ENCODE measurements at regions not wholly inside any gene's neighbourhood (a gene's known extent, or its start where the extent isn't known, plus 50 kb on each side); places are given as distances from the start of the nearest gene placed in this dataset.

DNA sequence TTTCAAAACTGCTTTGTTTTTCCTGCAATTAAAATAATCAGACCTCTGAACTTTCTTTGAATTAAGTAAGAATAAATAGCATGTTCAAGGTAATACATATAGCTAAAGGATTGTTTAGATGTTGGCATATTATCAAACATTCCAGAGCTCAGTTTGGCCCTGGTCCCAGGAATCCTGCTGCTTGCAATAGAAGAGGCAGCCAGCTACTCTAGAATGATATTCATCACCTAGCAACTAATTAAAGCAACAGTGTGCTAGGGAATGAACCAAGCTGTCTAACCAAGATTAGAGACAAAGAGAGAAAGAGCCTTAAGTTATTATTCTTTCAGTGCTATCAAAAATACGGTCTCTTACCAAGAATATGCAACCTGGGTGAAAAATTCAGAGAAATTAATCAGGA lies 460.9 kb downstream of the GABRG1 start:
- TF ChIP-seq, protein P1, sequence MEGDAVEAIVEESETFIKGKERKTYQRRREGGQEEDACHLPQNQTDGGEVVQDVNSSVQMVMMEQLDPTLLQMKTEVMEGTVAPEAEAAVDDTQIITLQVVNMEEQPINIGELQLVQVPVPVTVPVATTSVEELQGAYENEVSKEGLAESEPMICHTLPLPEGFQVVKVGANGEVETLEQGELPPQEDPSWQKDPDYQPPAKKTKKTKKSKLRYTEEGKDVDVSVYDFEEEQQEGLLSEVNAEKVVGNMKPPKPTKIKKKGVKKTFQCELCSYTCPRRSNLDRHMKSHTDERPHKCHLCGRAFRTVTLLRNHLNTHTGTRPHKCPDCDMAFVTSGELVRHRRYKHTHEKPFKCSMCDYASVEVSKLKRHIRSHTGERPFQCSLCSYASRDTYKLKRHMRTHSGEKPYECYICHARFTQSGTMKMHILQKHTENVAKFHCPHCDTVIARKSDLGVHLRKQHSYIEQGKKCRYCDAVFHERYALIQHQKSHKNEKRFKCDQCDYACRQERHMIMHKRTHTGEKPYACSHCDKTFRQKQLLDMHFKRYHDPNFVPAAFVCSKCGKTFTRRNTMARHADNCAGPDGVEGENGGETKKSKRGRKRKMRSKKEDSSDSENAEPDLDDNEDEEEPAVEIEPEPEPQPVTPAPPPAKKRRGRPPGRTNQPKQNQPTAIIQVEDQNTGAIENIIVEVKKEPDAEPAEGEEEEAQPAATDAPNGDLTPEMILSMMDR (conservative IDR thresholded peaks at IDR 0.05), result no peak
- no peak overlapping the region for H3K27ac ChIP-seq

DNA sequence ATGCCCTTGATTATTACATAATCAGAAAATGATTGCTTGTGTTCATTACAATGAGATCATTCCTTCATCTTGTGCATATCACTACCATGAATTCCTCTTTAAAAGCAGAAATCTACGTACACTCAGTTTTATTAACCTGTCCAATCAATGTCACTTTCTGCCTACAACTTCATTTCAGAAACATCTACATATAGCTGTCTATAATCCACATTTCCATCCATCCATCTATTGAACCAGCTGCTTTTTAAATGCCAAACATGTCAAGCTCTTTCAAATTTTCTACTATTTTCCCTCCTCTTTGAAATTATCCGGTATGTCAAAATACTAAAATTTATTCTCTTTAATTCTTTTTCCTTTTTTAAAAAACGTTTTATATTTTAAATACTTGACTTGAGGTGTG lies 462.0 kb downstream of the GABRG1 start:
- H3K27ac ChIP-seq, result no peak overlapping the region
- TF ChIP-seq, protein P1 (conservative IDR thresholded peaks at IDR 0.05), result no peak

DNA sequence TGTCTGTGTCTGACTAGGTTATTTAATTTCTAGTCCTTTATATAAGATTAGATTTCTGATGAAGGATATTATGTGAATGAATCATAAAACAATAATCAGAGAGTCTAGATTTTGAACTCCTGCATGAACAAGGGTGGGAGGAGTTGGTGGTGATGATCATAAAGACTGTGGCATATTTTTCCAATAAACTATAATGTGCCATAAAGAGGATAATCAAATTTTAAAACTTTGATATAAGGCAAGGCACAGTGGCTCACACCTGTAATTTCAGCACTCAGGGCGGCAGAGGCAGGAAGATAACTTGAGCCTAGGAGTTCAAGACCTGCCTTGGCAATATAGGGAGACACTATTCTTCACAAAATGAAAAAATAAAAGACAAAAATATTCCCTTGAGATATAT lies 473.3 kb downstream of the GABRG1 start:
- TF ChIP-seq, protein P1 (conservative IDR thresholded peaks at IDR 0.05), result no peak
- H3K27ac ChIP-seq, result no peak overlapping the region

DNA sequence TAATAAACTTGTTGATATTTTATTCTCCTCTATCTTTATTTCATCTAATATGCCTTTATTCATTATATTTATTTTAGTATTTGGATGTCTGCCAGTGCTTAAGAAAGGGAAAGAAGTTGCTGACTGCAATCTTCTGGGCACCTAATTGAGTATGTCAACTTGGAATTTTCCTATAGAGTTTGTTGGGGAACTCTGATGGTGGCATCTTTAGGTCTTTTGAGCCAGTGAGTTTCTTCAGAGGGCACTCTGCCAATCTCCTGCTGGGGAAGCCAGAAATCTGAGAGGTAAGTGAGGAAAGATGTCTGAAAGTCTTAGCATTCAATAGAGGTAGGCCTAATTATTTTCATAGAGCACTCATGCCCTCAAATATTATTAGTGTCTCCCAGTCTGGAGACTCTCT lies 475.0 kb downstream of the GABRG1 start:
- peak overlapping the region; percentile 55 for H3K27ac ChIP-seq
- TF ChIP-seq, protein P1 (conservative IDR thresholded peaks at IDR 0.05), result no peak

DNA sequence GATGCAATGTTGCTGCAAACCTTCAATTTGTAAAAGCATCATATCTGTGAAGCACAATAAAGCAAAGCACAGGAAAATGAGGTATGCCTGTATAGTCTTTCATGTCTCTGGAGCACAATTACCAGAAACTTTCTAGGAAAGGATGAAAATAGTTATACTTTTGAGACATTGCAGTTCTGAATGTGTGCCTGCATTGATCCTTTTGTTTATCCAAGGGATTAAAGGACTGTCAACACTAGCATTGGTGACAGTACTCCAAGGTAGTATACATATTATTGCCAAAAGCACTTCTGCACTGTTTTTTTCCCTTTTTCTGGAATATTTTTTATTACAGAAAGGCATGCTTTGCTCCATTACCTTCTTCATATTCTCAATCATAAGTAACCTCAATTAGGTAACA lies 476.0 kb downstream of the GABRG1 start:
- TF ChIP-seq, protein P1 (conservative IDR thresholded peaks at IDR 0.05), result no peak

DNA sequence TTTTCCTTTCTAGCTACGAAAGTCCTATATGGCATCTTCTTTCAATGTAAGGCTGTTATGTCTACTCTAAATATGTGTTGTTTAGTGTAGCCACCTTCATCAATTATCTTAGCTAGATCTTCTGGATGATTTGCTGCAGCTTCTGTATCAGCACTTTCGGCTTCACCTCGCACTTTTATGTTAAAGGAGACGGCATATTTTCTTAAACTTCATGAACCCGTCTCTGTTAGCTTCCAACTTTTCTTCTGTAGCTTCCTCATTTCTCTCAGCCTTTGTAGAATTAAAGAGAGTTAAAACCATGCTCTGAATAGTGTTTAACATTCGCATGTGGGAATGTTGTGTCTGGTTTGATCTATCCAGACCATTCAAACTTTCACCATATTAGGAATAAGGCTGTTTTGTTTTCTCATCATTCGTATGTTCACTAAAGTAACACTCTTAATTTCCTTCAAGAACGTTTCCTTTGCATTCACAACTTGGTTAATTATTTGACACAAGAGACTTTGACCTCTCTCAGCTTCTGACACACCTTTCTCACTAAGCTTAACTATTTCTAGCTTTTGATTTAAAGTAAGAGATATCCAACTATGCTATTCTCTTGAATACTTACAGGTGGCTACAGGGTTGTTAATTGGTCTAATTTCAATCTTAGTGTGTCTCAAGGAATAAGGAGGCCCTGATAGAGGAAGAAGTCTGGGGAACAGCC lies 476.8 kb downstream of the GABRG1 start:
- TF ChIP-seq, protein P1 (conservative IDR thresholded peaks at IDR 0.05), result no peak
- H3K27ac ChIP-seq, result peak overlapping the region; percentile 55; the same call in 1 of the 2 replicates

More for the DNA sequence above, 476.0 kb downstream of the GABRG1 start:
- H3K27ac ChIP-seq, result peak overlapping the region; percentile 55

DNA sequence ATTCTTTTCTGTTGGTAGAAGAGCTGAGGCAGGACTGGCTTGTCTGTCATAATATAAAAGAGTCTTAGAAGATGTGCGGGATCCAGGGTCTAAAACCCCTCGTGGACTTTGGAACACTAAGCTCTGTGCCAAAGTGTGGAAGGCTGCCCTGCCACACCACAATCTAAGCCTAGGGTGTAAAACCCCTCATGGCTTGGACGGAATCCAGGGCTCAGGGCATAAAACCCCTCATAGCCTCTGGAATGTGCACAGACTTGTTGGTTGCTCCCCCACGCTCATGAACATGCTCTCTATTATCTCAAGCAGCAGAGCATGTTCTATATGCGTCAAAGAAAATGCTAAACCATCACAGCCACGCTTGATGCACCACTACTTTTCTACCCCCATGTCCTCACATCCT lies 483.6 kb downstream of the GABRG1 start:
- H3K27ac ChIP-seq, result no peak overlapping the region
- TF ChIP-seq, protein P1 (conservative IDR thresholded peaks at IDR 0.05), result no peak

Data from VCaP (cell line).